Neural cell (in vitro differentiated cells): ENCODE measurements at regions not wholly inside any gene's neighbourhood (a gene's known extent, or its start where the extent isn't known, plus 50 kb on each side); places are given as distances from the start of the nearest gene placed in this dataset.

Source experiments
- H2AFZ ChIP-seq: fragments of 200-600, 300-800 bp; sonication (generic), shearing (Covaris generic); 2 replicates; pipeline ENCODE4 v1.6.0; 2014; ENCODE audit warnings: low read depth, mild to moderate bottlenecking, antibody characterized with exemption, low read length, moderate library complexity
- H3F3A ChIP-seq: fragments of 200-600 bp; shearing (Covaris generic); 2 replicates; pipeline ENCODE4 v1.6.1; 2016; ENCODE audit warnings: mild to moderate bottlenecking, moderate library complexity, mixed read lengths, antibody characterized with exemption, low read length; ENCODE audit not compliant: insufficient read depth, poor library complexity, severe bottlenecking
- H3K27ac ChIP-seq: fragments of 200-600, 300-800 bp; sonication (generic), shearing (Covaris generic); 2 replicates; pipeline ENCODE4 v1.5.1; 2014; ENCODE audit warnings: mild to moderate bottlenecking, low read length, moderate library complexity
- H3K27me3 ChIP-seq: fragments of 300-800, 200-600 bp; sonication (generic), shearing (Covaris generic); 2 replicates; pipeline ENCODE4 v1.6.0; 2014; ENCODE audit warnings: mild to moderate bottlenecking, low read depth, low read length, moderate library complexity; ENCODE audit not compliant: insufficient read depth
- H3K36me3 ChIP-seq: fragments of 300-800, 200-600 bp; sonication (generic), shearing (Covaris generic); 2 replicates; pipeline ENCODE4 v1.5.1; 2014; ENCODE audit warnings: mild to moderate bottlenecking, antibody characterized with exemption, low read length, moderate library complexity; ENCODE audit not compliant: insufficient read depth
- H3K4me2 ChIP-seq: fragments of 300-800, 200-600 bp; sonication (generic), shearing (Covaris generic); 2 replicates; pipeline ENCODE4 v1.6.0; 2014; ENCODE audit warnings: mild to moderate bottlenecking, low read length
- H3K4me3 ChIP-seq: fragments of 300-800, 200-600 bp; sonication (generic), shearing (Covaris generic); 2 replicates; pipeline ENCODE4 v1.5.1; 2014; ENCODE audit warnings: mild to moderate bottlenecking, low read length, moderate library complexity
- H3K79me2 ChIP-seq: fragments of 200-600 bp; shearing (Covaris generic); replicated peaks from 2 replicates; pipeline ENCODE4 v1.6.0; 2014; ENCODE audit warnings: mild to moderate bottlenecking, low read length, moderate library complexity; ENCODE audit not compliant: insufficient read depth
- H3K9ac ChIP-seq: fragments of 300-800, 200-600 bp; sonication (generic), shearing (Covaris generic); 2 replicates; pipeline ENCODE4 v1.6.1; 2016; ENCODE audit warnings: mild to moderate bottlenecking, low read length, mixed read lengths
- H3K9me2 ChIP-seq: fragments of 200-600 bp; shearing (Covaris generic); 2 replicates; pipeline ENCODE4 v1.6.1; 2016; ENCODE audit warnings: mild to moderate bottlenecking, low read length, mixed read lengths; ENCODE audit not compliant: insufficient read depth
- H3K9me3 ChIP-seq: fragments of 200-600, 300-800 bp; sonication (generic), shearing (Covaris generic); 2 replicates; pipeline ENCODE4 v1.6.1; 2016; ENCODE audit warnings: mild to moderate bottlenecking, mixed run types, low read length, moderate library complexity, mixed read lengths
- H4K20me1 ChIP-seq: fragments of 200-600 bp; shearing (Covaris generic); 2 replicates; pipeline ENCODE4 v1.6.1; 2016; ENCODE audit warnings: mild to moderate bottlenecking, mixed run types; ENCODE audit not compliant: insufficient read depth
- POLR2AphosphoS5 ChIP-seq: IDR thresholded peaks from 2 replicates; pipeline ENCODE4 v1.6.1; 2012
- RAD21 ChIP-seq: fragments of 450-650 bp; conservative IDR thresholded peaks from 2 replicates; pipeline ENCODE4 v1.6.1; 2014; ENCODE audit warnings: antibody characterized with exemption, mild to moderate bottlenecking, moderate library complexity
- SMC3 ChIP-seq: fragments of 450-650 bp; conservative IDR thresholded peaks from 2 replicates; pipeline ENCODE4 v1.6.1; 2014; ENCODE audit warnings: antibody characterized with exemption, mild to moderate bottlenecking, moderate library complexity; ENCODE audit not compliant: poor library complexity
- TAF1 ChIP-seq: IDR thresholded peaks from 2 replicates; pipeline ENCODE4 v1.6.1; 2012; ENCODE audit warnings: low read depth
- TF ChIP-seq, protein P1 (sequence below): fragments of 450-650 bp; IDR thresholded peaks from 2 replicates; pipeline ENCODE4 v1.5.1; 2014; ENCODE audit warnings: antibody characterized with exemption, mild to moderate bottlenecking, moderate library complexity; ENCODE audit not compliant: poor library complexity, severe bottlenecking
- TF ChIP-seq, protein P2 (sequence below): IDR thresholded peaks from 2 replicates; pipeline ENCODE4 v1.6.1; 2012; ENCODE audit warnings: borderline replicate concordance

DNA sequence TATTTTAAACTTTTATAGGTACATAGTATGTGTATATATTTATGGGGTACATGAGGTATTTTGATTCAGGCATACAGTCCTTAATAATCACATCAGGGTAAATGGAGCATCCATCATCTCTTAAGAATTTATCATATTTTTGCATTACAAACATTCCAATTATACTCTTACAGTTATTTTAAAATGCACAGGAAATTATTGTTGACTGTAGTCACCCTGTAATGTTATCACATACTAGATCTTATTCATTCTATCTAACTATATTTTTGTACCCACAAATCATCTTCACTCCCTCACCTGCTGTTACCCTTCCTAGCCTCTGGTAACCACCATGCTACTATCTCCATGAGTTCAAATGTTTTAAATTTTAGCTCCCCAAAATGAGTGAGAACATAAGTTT, 56.3 kb upstream of the FAM3C start:
- H3K9me2 ChIP-seq: no peaks in the 10 kb centered on the region
- no peak overlapping the region for H3K4me2 ChIP-seq
- H4K20me1 ChIP-seq: no peaks in the 10 kb centered on the region
- no peaks in the 10 kb centered on the region for H3F3A ChIP-seq
- H3K79me2 ChIP-seq: no peaks in the 10 kb centered on the region
- no peaks in the 10 kb centered on the region for H3K27me3 ChIP-seq
- H3K27ac ChIP-seq: no peak overlapping the region
- no peak overlapping the region for H3K4me3 ChIP-seq
- no peak overlapping the region for H3K9ac ChIP-seq
- TF ChIP-seq RAD21 (no peak), TAF1 (no peak), SMC3 (no peak), POLR2AphosphoS5 (no peak)
- TF ChIP-seq, protein P1, sequence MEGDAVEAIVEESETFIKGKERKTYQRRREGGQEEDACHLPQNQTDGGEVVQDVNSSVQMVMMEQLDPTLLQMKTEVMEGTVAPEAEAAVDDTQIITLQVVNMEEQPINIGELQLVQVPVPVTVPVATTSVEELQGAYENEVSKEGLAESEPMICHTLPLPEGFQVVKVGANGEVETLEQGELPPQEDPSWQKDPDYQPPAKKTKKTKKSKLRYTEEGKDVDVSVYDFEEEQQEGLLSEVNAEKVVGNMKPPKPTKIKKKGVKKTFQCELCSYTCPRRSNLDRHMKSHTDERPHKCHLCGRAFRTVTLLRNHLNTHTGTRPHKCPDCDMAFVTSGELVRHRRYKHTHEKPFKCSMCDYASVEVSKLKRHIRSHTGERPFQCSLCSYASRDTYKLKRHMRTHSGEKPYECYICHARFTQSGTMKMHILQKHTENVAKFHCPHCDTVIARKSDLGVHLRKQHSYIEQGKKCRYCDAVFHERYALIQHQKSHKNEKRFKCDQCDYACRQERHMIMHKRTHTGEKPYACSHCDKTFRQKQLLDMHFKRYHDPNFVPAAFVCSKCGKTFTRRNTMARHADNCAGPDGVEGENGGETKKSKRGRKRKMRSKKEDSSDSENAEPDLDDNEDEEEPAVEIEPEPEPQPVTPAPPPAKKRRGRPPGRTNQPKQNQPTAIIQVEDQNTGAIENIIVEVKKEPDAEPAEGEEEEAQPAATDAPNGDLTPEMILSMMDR: no peak
- TF ChIP-seq, protein P2, sequence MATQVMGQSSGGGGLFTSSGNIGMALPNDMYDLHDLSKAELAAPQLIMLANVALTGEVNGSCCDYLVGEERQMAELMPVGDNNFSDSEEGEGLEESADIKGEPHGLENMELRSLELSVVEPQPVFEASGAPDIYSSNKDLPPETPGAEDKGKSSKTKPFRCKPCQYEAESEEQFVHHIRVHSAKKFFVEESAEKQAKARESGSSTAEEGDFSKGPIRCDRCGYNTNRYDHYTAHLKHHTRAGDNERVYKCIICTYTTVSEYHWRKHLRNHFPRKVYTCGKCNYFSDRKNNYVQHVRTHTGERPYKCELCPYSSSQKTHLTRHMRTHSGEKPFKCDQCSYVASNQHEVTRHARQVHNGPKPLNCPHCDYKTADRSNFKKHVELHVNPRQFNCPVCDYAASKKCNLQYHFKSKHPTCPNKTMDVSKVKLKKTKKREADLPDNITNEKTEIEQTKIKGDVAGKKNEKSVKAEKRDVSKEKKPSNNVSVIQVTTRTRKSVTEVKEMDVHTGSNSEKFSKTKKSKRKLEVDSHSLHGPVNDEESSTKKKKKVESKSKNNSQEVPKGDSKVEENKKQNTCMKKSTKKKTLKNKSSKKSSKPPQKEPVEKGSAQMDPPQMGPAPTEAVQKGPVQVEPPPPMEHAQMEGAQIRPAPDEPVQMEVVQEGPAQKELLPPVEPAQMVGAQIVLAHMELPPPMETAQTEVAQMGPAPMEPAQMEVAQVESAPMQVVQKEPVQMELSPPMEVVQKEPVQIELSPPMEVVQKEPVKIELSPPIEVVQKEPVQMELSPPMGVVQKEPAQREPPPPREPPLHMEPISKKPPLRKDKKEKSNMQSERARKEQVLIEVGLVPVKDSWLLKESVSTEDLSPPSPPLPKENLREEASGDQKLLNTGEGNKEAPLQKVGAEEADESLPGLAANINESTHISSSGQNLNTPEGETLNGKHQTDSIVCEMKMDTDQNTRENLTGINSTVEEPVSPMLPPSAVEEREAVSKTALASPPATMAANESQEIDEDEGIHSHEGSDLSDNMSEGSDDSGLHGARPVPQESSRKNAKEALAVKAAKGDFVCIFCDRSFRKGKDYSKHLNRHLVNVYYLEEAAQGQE: no peak
- no peaks in the 10 kb centered on the region for H3K36me3 ChIP-seq
- no peaks in the 10 kb centered on the region for H3K9me3 ChIP-seq
- H2AFZ ChIP-seq: no peak overlapping the region

DNA sequence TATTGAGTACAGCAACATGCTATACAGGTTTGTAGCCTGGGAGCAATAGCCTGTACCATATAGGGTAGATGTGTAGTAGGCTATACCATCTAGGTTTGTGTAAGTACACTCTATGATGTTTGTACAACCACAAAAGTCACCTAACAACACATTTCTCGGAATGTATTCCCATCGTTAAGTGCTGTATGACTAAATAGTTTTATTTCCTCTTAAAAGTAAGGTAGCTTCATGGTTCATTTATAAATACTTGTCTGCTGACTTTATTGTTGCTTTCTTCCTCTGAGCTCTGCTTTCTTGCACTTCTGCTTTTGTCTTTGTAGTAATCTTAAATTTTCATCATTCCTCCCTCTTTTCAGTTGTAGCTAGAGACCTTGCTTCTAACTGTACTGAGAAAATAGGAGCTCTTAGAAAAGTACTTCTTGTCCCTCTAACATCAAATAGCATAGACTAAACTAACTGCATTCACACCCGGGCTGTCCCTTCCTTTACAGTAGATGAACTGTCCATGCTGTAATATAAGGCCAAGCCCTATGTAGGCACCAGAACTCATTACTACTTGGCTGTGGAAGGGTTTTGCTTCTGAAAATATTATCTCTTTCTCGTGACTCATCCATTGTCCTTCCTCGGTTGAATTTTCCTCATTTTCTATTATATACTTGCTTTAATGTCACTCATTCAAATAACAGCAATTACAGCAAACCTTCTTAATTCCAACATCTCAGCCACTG, 55.4 kb upstream of the FAM3C start:
- Histone ChIP-seq H3K9ac (no peak overlapping the region), H3K27me3 (no peaks in the 10 kb centered on the region), H3K36me3 (no peaks in the 10 kb centered on the region), H3K9me3 (no peaks in the 10 kb centered on the region), H3K27ac (no peak overlapping the region), H3F3A (no peaks in the 10 kb centered on the region), H3K79me2 (no peaks in the 10 kb centered on the region), H3K4me3 (no peak overlapping the region), H4K20me1 (no peaks in the 10 kb centered on the region), H3K9me2 (no peaks in the 10 kb centered on the region), H3K4me2 (no peak overlapping the region), H2AFZ (no peak overlapping the region)
- TF ChIP-seq, protein P2: no peak
